ENCODE measurements at regions not wholly inside any gene's neighbourhood (a gene's known extent, or its start where the extent isn't known, plus 50 kb on each side); places are given as distances from the start of the nearest gene placed in this dataset.

- Histone ChIP-seq H3K9me3 (ENCODE audit: low read length) (no peaks in the 10 kb centered on the region), H3K79me2 (ENCODE audit: insufficient read depth, low read length) (no peaks in the 10 kb centered on the region), H3K4me3 (replicated peaks in 1 of 3; ENCODE audit: insufficient read depth in 1 of 3, low read depth in 2 of 3, low read length in 3 of 3) (no peak overlapping the region), H3K27me3 (ENCODE audit: control insufficient read depth in 1 of 2, insufficient read depth in 2 of 2, low read length in 2 of 2) (peaks cover 1 to 6% of the 10 kb centered on the region in 2 experiments; a peak in 3 of 5 replicates), H3K36me3 (replicated peaks in 1 of 2; ENCODE audit: control insufficient read depth in 1 of 2, insufficient read depth in 2 of 2, low read length in 2 of 2) (no peaks in the 10 kb centered on the region), H3K9ac (ENCODE audit: insufficient read depth, low read depth, low read length) (no peak overlapping the region), H2AFZ (ENCODE audit: low read length) (no peak overlapping the region), H4K20me1 (ENCODE audit: insufficient read depth, low read length) (peaks cover 3% of the 10 kb centered on the region; the same call in 1 of the 2 replicates), H3K27ac (ENCODE audit: extremely low read length, insufficient read depth, low read length) (no peak overlapping the region), H3K4me2 (ENCODE audit: low read depth, low read length) (no peak overlapping the region), H3K4me1 (ENCODE audit: insufficient read depth, low read length) (no peaks in the 10 kb centered on the region)
- no TSS peak for BruUV-seq (replicated peaks)
- intact Hi-C loops (cut with micrococcal nuclease; ENCODE audit: unreplicated experiment) = no loop called here
- peak; percentile 38; the same call in 2 of the 3 replicates for ATAC-seq
- peak; percentile 74 to 96 for TF ChIP-seq REST (IDR thresholded peaks at IDR 0.05; ENCODE audit: borderline replicate concordance in 1 of 2, low read depth in 1 of 2, low read length in 2 of 2)
- TF ChIP-seq RARG (CRISPR knock-in tag; IDR thresholded peaks at IDR 0.05; ENCODE audit: low read depth) = no peak
- peak; percentile 96 for TF ChIP-seq MIER2 (CRISPR knock-in tag; IDR thresholded peaks at IDR 0.05)
- TF ChIP-seq EHMT2 (IDR thresholded peaks at IDR 0.05; ENCODE audit: borderline replicate concordance, low read depth, low read length) = peak; percentile 83; the same call in 1 of the 2 replicates
- in situ Hi-C loops (cut with HindIII; ENCODE audit: extremely low pct_ligation_motif_present, low pct_unique_long_range_greater_than_20kb) = no loop called here
- 7% methylated on average over 11 of the region's 11 CpGs for WGBS (ENCODE audit: low lambda C conversion rate)
- CTCF ChIA-PET (ENCODE audit: low intra/inter-chr PET ratio, low total read pairs) = no interaction called here
- FAIRE-seq = no peak
- DNase-seq (ENCODE audit: low spot score) = no peak
- POLR2A ChIA-PET = no interaction called here
Measured at GRCh38 chr11:134476435-134477021, 64.5 kb upstream of the B3GAT1 start.
